SK-N-SH (cell line): ENCODE measurements at regions not wholly inside any gene's neighbourhood (a gene's known extent, or its start where the extent isn't known, plus 50 kb on each side); places are given as distances from the start of the nearest gene placed in this dataset.

Experiments used
- CTCF ChIA-PET: fragments of 300-600, 350-600 bp; formaldehyde crosslinking; extraction: SDS; loops from one replicate; lab custom pipeline; 2021; lab: Yijun Ruan, JAX
- POLR2A ChIA-PET: fragments of 350-600 bp; sonication (Branson Sonifier 250); formaldehyde crosslinking; extraction: SDS; loops from one replicate; lab custom pipeline; 2020; ENCODE audit warnings: antibody characterized with exemption, inconsistent platforms; lab: Yijun Ruan, JAX
- DNase-seq: peaks from one replicate; pipeline ENCODE4 v3.0.0; 2012
- H2AFZ ChIP-seq: fragments of 200-600 bp; sonication (generic); 2 replicates; pipeline ENCODE4 v1.8.1; 2016; ENCODE audit warnings: antibody characterized with exemption, mild to moderate bottlenecking, low read depth
- H3F3A ChIP-seq: fragments of 200-600 bp; sonication (generic); replicated peaks from 2 replicates; pipeline ENCODE3; 2016; ENCODE audit warnings: antibody characterized with exemption, mild to moderate bottlenecking; ENCODE audit not compliant: insufficient read depth
- H3K27ac ChIP-seq, 2 experiments: fragments of 200-500 bp in 1 of 2; fragments of 200-600 bp in 1 of 2; sonication (Bioruptor generic) in 1 of 2; sonication (generic), shearing (Covaris generic) in 1 of 2; 2 replicates each; pipeline versions ENCODE4 v1.5.1 to v1.6.1; 2014 to 2016; ENCODE audit warnings: low read depth in 2 of 2, inconsistent platforms in 1 of 2, low read length in 1 of 2, mild to moderate bottlenecking in 1 of 2, mixed read lengths in 1 of 2
- H3K27me3 ChIP-seq: fragments of 200-600 bp; sonication (generic), shearing (Covaris generic); 2 replicates; pipeline ENCODE4 v1.6.1; 2016; ENCODE audit warnings: mixed run types; ENCODE audit not compliant: insufficient read depth
- H3K36me3 ChIP-seq, 2 experiments: fragments of 200-500 bp in 1 of 2; fragments of 200-600 bp in 1 of 2; sonication (Bioruptor generic) in 1 of 2; sonication (generic) in 1 of 2; replicated peaks in 1 of 2; 2 replicates each; pipeline versions ENCODE3 to v1.5.1; 2014 to 2016; ENCODE audit warnings: low read length in 1 of 2, mild to moderate bottlenecking in 1 of 2; ENCODE audit not compliant: insufficient read depth in 2 of 2, control insufficient read depth in 1 of 2
- H3K4me1 ChIP-seq, 2 experiments: fragments of 200-500 bp in 1 of 2; fragments of 200-600 bp in 1 of 2; sonication (Bioruptor generic) in 1 of 2; sonication (generic), shearing (Covaris generic) in 1 of 2; 2 replicates each; pipeline versions ENCODE4 v1.5.1 to v1.6.1; 2014 to 2016; ENCODE audit warnings: low read depth in 1 of 2, low read length in 1 of 2, mixed run types in 1 of 2; ENCODE audit not compliant: insufficient read depth in 2 of 2, control insufficient read depth in 1 of 2
- H3K4me2 ChIP-seq: fragments of 200-600 bp; sonication (generic), shearing (Covaris generic); 2 replicates; pipeline ENCODE4 v1.6.1; 2017; ENCODE audit warnings: mixed run types
- H3K4me3 ChIP-seq, 2 experiments: fragments of 200-500 bp in 1 of 2; fragments of 200-600 bp in 1 of 2; sonication (Bioruptor generic) in 1 of 2; sonication (generic), shearing (Covaris generic) in 1 of 2; 2 replicates each; pipeline versions ENCODE4 v1.5.1 to v1.8.1; 2014 to 2016; ENCODE audit warnings: low read depth in 2 of 2, inconsistent platforms in 1 of 2, low read length in 1 of 2, mild to moderate bottlenecking in 1 of 2, mixed read lengths in 1 of 2, moderate library complexity in 1 of 2
- H3K79me2 ChIP-seq: fragments of 200-600 bp; sonication (generic); 2 replicates; pipeline ENCODE4 v1.8.1; 2017; ENCODE audit warnings: mild to moderate bottlenecking; ENCODE audit not compliant: insufficient read depth
- H3K9ac ChIP-seq: fragments of 200-600 bp; sonication (generic); 2 replicates; pipeline ENCODE4 v1.6.1; 2017; ENCODE audit warnings: mixed run types
- H3K9me2 ChIP-seq: fragments of 200-600 bp; sonication (generic); 2 replicates; pipeline ENCODE4 v1.6.1; 2017; ENCODE audit warnings: mixed run types
- H3K9me3 ChIP-seq: fragments of 200-600 bp; sonication (generic); 2 replicates; pipeline ENCODE4 v1.6.1; 2017; ENCODE audit warnings: mixed run types, mild to moderate bottlenecking, moderate library complexity
- H4K20me1 ChIP-seq: fragments of 200-600 bp; sonication (generic); 2 replicates; pipeline ENCODE4 v1.6.1; 2017; ENCODE audit warnings: mild to moderate bottlenecking, mixed run types; ENCODE audit not compliant: insufficient read depth
- CHD2 ChIP-seq: fragments of 150-350 bp; IDR thresholded peaks from 2 replicates; pipeline ENCODE4 v1.6.1; 2018; ENCODE audit warnings: low read length; ENCODE audit not compliant: partially characterized antibody
- ELF1 ChIP-seq: IDR thresholded peaks from 2 replicates; pipeline ENCODE4 v1.4.0; 2012
- EP300 ChIP-seq, 2 experiments: IDR thresholded peaks; 2 replicates each; pipeline versions ENCODE4 v1.4.0 to v1.6.1; 2012; ENCODE audit warnings: borderline replicate concordance in 1 of 2, low read depth in 1 of 2, low read length in 1 of 2
- GABPA ChIP-seq: IDR thresholded peaks from 2 replicates; pipeline ENCODE4 v1.4.0; 2012; ENCODE audit warnings: low read depth, mild to moderate bottlenecking
- GATA2 ChIP-seq: sonication (generic); formaldehyde crosslinking; IDR thresholded peaks from 2 replicates; pipeline ENCODE4 v1.5.0; 2020; ENCODE audit warnings: mild to moderate bottlenecking, missing genetic modification reagents
- NFIC ChIP-seq: IDR thresholded peaks from 2 replicates; pipeline ENCODE4 v1.4.0; 2012; ENCODE audit warnings: borderline replicate concordance
- NRF1 ChIP-seq: IDR thresholded peaks from 2 replicates; pipeline ENCODE4 v1.6.1; 2012; ENCODE audit warnings: low read depth, mild to moderate bottlenecking, low read length
- PBX3 ChIP-seq: IDR thresholded peaks from 2 replicates; pipeline ENCODE4; 2012
- POLR2AphosphoS5 ChIP-seq: IDR thresholded peaks from 2 replicates; pipeline ENCODE4 v1.6.1; 2012; ENCODE audit warnings: low read depth, low read length
- RAD21 ChIP-seq: IDR thresholded peaks from 2 replicates; pipeline ENCODE4 v1.6.1; 2012; ENCODE audit warnings: mild to moderate bottlenecking, low read length
- RFX5 ChIP-seq: IDR thresholded peaks from 2 replicates; pipeline ENCODE4 v1.6.1; 2012; ENCODE audit warnings: mild to moderate bottlenecking, improper control_type of control experiment, low read length
- SIN3A ChIP-seq: IDR thresholded peaks from 2 replicates; pipeline ENCODE4 v1.6.1; 2012; ENCODE audit warnings: low read depth, mild to moderate bottlenecking, low read length, moderate library complexity, borderline replicate concordance
- SMC3 ChIP-seq: IDR thresholded peaks from 2 replicates; pipeline ENCODE4 v1.6.1; 2012; ENCODE audit warnings: low read depth, low read length, improper control_type of control experiment
- USF1 ChIP-seq: IDR thresholded peaks from 2 replicates; pipeline ENCODE4 v1.4.0; 2012; ENCODE audit warnings: low read depth, borderline replicate concordance
- ZBTB33 ChIP-seq: IDR thresholded peaks from 2 replicates; pipeline ENCODE4 v1.4.0; 2012; ENCODE audit warnings: low read depth, borderline replicate concordance
- WGBS: methylation state at CpG from one replicate; pipeline ENCODE4 v1.1.6; 2017; ENCODE audit warnings: low lambda C conversion rate; 5-methylcytosine and 5-hydroxymethylcytosine counted together

- CTCF ChIA-PET: no interaction called here
- TF ChIP-seq PBX3 (no peak), SMC3 (no peak), ELF1 (no peak), RFX5 (no peak), EP300 (IDR thresholded peaks at IDR 0.05; ENCODE audit: borderline replicate concordance in 1 of 2, low read depth in 1 of 2, low read length in 1 of 2) (no peak), NFIC (no peak), ZBTB33 (no peak), GABPA (no peak), SIN3A (no peak)
- TF ChIP-seq, all 33 proteins: peak for 0
- WGBS: 71% methylated on average over 9 of the region's 9 CpGs
- H3K79me2 ChIP-seq: no peaks in the 10 kb centered on the region
- POLR2A ChIA-PET: no interaction called here
- H3K4me2 ChIP-seq: no peak overlapping the region
- H2AFZ ChIP-seq: no peak overlapping the region
- H3K27me3 ChIP-seq: no peaks in the 10 kb centered on the region
- no peak for DNase-seq
- no peak overlapping the region for H3K9ac ChIP-seq
- H4K20me1 ChIP-seq: no peaks in the 10 kb centered on the region
- H3K4me1 ChIP-seq: peaks cover 0 to 6% of the 10 kb centered on the region in 2 experiments; a peak in 1 of 4 replicates
- no peaks in the 10 kb centered on the region for H3K9me2 ChIP-seq
- H3K4me3 ChIP-seq: no peak overlapping the region
- H3K36me3 ChIP-seq: no peaks in the 10 kb centered on the region
- H3F3A ChIP-seq: no peaks in the 10 kb centered on the region
- H3K27ac ChIP-seq: no peak overlapping the region
- no peaks in the 10 kb centered on the region for H3K9me3 ChIP-seq
Measured at GRCh38 chr20:58587467-58587866, 63.6 kb upstream of the STX16 start.

- no peaks in the 10 kb centered on the region for H3K9me3 ChIP-seq
- no peak overlapping the region for H3K9ac ChIP-seq
- TF ChIP-seq POLR2AphosphoS5 (no peak), RAD21 (no peak), CHD2 (no peak), EP300 (IDR thresholded peaks at IDR 0.05; ENCODE audit: borderline replicate concordance in 1 of 2, low read depth in 1 of 2, low read length in 1 of 2) (no peak), ELF1 (no peak), GATA2 (CRISPR knock-in tag) (no peak), RFX5 (no peak), NRF1 (no peak), USF1 (no peak)
- TF ChIP-seq, all 33 proteins: peak for 0
- no peaks in the 10 kb centered on the region for H3F3A ChIP-seq
- no peak overlapping the region for H3K4me2 ChIP-seq
- WGBS: 77% methylated on average over 3 of the region's 6 CpGs
- no peak for DNase-seq
- H3K27me3 ChIP-seq: no peaks in the 10 kb centered on the region
- H3K27ac ChIP-seq: no peak overlapping the region
- H3K9me2 ChIP-seq: no peaks in the 10 kb centered on the region
- H3K4me1 ChIP-seq: peaks cover 0 to 6% of the 10 kb centered on the region in 2 experiments; a peak in 1 of 4 replicates
- no peaks in the 10 kb centered on the region for H3K36me3 ChIP-seq
- H4K20me1 ChIP-seq: no peaks in the 10 kb centered on the region
- CTCF ChIA-PET: no interaction called here
- H2AFZ ChIP-seq: no peak overlapping the region
- POLR2A ChIA-PET: no interaction called here
- H3K79me2 ChIP-seq: no peaks in the 10 kb centered on the region
- H3K4me3 ChIP-seq: no peak overlapping the region
Measured at GRCh38 chr20:58586565-58587093, 64.5 kb upstream of the STX16 start.
